Endothelial cell of umbilical vein (primary cell): ENCODE measurements at regions not wholly inside any gene's neighbourhood (a gene's known extent, or its start where the extent isn't known, plus 50 kb on each side); places are given as distances from the start of the nearest gene placed in this dataset.

ENCODE experiments used
- BruUV-seq: library from RNA; stranded (reverse); fragments of 400-500 nt; replicated peaks from 2 replicates; lab custom pipeline; 2021; lab: Mats Ljungman, UMichigan
- CTCF ChIA-PET: fragments of 300-600, 350-600 bp; sonication (Branson Sonifier 250); formaldehyde crosslinking; loops from one replicate; lab custom pipeline; 2021; ENCODE audit warnings: antibody characterized with exemption, inconsistent platforms; lab: Charles Lee
- POLR2A ChIA-PET: fragments of 300-600, 350-600 bp; sonication (Branson Sonifier 250); formaldehyde crosslinking; loops from one replicate; lab custom pipeline; 2021; ENCODE audit warnings: antibody characterized with exemption, inconsistent platforms; lab: Charles Lee
- DNase-seq: peaks from one replicate; pipeline ENCODE4 v3.0.0-alpha.2; 2011; ENCODE audit warnings: low read depth, low spot score
- FAIRE-seq: peaks from 2 replicates; lab custom pipeline; 2011; peaks lifted over from hg19 to GRCh38; lab: Jason Lieb, UNC
- H2AFZ ChIP-seq: 2 replicates; pipeline ENCODE4 v1.6.0; 2012; ENCODE audit warnings: low read depth, low read length, control low read depth, inconsistent platforms
- H3K27ac ChIP-seq: 2 replicates; pipeline ENCODE4 v1.5.1; 2011; ENCODE audit warnings: low read depth, mild to moderate bottlenecking, control low read depth, low read length, moderate library complexity; ENCODE audit not compliant: insufficient read depth
- H3K27me3 ChIP-seq, 2 experiments: 2 replicates each; pipeline versions ENCODE4 v1.6.0 to v1.6.1; 2011; ENCODE audit warnings: low read length in 2 of 2, mixed read lengths in 1 of 2; ENCODE audit not compliant: control insufficient read depth in 2 of 2, insufficient read depth in 2 of 2
- H3K36me3 ChIP-seq, 2 experiments: 2 replicates in 1 of 2; 3 replicates in 1 of 2; pipeline ENCODE4 v1.5.1; 2011; ENCODE audit warnings: low read length in 2 of 2, mild to moderate bottlenecking in 1 of 2, moderate library complexity in 1 of 2; ENCODE audit not compliant: control insufficient read depth in 2 of 2, insufficient read depth in 2 of 2; ENCODE audit errors: extremely low read depth in 1 of 2
- H3K4me1 ChIP-seq: 3 replicates; pipeline ENCODE4 v1.5.1; 2011; ENCODE audit warnings: mild to moderate bottlenecking, low read length; ENCODE audit not compliant: control insufficient read depth, insufficient read depth; ENCODE audit errors: extremely low read depth
- H3K4me2 ChIP-seq: 2 replicates; pipeline ENCODE4 v1.6.1; 2011; ENCODE audit warnings: low read length, control low read depth, mixed read lengths; ENCODE audit not compliant: insufficient read depth
- H3K4me3 ChIP-seq, 3 experiments: fragments of 200-600 bp in 1 of 3; sonication (generic), shearing (Covaris generic) in 1 of 3; replicated peaks in 1 of 3; 2 replicates each; pipeline ENCODE4 v1.5.1; 2011 to 2016; ENCODE audit warnings: control low read depth in 3 of 3, low read length in 3 of 3, mild to moderate bottlenecking in 2 of 3, inconsistent platforms in 1 of 3, low read depth in 1 of 3, moderate library complexity in 1 of 3; ENCODE audit not compliant: insufficient read depth in 1 of 3
- H3K79me2 ChIP-seq: 2 replicates; pipeline ENCODE4 v1.6.0; 2012; ENCODE audit warnings: low read length, inconsistent platforms; ENCODE audit not compliant: control insufficient read depth, insufficient read depth
- H3K9ac ChIP-seq: replicated peaks from 2 replicates; pipeline ENCODE3; 2011; ENCODE audit warnings: low read length, control low read depth; ENCODE audit not compliant: insufficient read depth; ENCODE audit errors: extremely low read depth
- H3K9me1 ChIP-seq: replicated peaks from 3 replicates; pipeline ENCODE4 v1.6.0; 2011; ENCODE audit warnings: mild to moderate bottlenecking, low read length; ENCODE audit not compliant: control insufficient read depth, insufficient read depth; ENCODE audit errors: extremely low read depth
- H3K9me3 ChIP-seq: replicated peaks from 2 replicates; pipeline ENCODE4 v1.5.1; 2012; ENCODE audit warnings: low read length, inconsistent platforms; ENCODE audit not compliant: control insufficient read depth, insufficient read depth
- H4K20me1 ChIP-seq: replicated peaks from 2 replicates; pipeline ENCODE3; 2011; ENCODE audit warnings: mild to moderate bottlenecking, low read length; ENCODE audit not compliant: control insufficient read depth, insufficient read depth; ENCODE audit errors: extremely low read depth
- EZH2 ChIP-seq: IDR thresholded peaks from 2 replicates; pipeline ENCODE4 v1.6.1; 2012; ENCODE audit warnings: borderline replicate concordance, low read depth, mild to moderate bottlenecking, moderate library complexity, low read length, inconsistent platforms; ENCODE audit not compliant: severe bottlenecking
- FOS ChIP-seq: IDR thresholded peaks from 2 replicates; pipeline ENCODE4 v1.6.1; 2011; ENCODE audit warnings: mild to moderate bottlenecking, low read length, moderate library complexity, borderline replicate concordance; ENCODE audit not compliant: insufficient read depth
- GATA2 ChIP-seq: IDR thresholded peaks from 2 replicates; pipeline ENCODE4 v1.7.0; 2011; ENCODE audit warnings: low read depth, mild to moderate bottlenecking, moderate library complexity, mixed read lengths, low read length; ENCODE audit not compliant: insufficient read length, insufficient read depth
- JUN ChIP-seq: IDR thresholded peaks from 2 replicates; pipeline ENCODE4 v1.6.1; 2011; ENCODE audit warnings: borderline replicate concordance, low read depth; ENCODE audit not compliant: insufficient read length, insufficient read depth
- MAX ChIP-seq: IDR thresholded peaks from 2 replicates; pipeline ENCODE4 v1.6.1; 2011; ENCODE audit not compliant: insufficient read depth, insufficient read length
- MYC ChIP-seq: IDR thresholded peaks from one replicate; pipeline ENCODE4 v1.6.1; 2011; ENCODE audit warnings: mild to moderate bottlenecking, low read depth, low read length
- POLR2A ChIP-seq: IDR thresholded peaks from 2 replicates; pipeline ENCODE4 v1.6.1; 2012; ENCODE audit warnings: low read depth, mild to moderate bottlenecking, control low read depth, low read length
- POLR2AphosphoS5 ChIP-seq: IDR thresholded peaks from 2 replicates; pipeline ENCODE4 v1.6.1; 2012; ENCODE audit warnings: low read depth, mild to moderate bottlenecking, control low read depth, low read length, moderate library complexity; ENCODE audit not compliant: insufficient read depth
- dilution Hi-C: fragments of 300-500 bp; cut with MboI; formaldehyde crosslinking; loops from one replicate; pipeline ENCODE4 v1.15.0; 2019; ENCODE audit warnings: low sequenced_read_pairs; ENCODE audit not compliant: extremely low pct_ligation_motif_present
- intact Hi-C: fragments of 100-400 bp; cut with micrococcal nuclease; formaldehyde crosslinking; loops from one replicate; pipeline ENCODE4 v1.10.0; 2022
- TF ChIP-seq, protein P1 (sequence below), 2 donors: IDR thresholded peaks; 1 replicate in 1 of 2; 2 replicates in 1 of 2; pipeline ENCODE4 v1.5.1; 2011; ENCODE audit warnings: low read length in 2 of 2, mild to moderate bottlenecking in 2 of 2, moderate library complexity in 2 of 2, control low read depth in 1 of 2, inconsistent platforms in 1 of 2, low read depth in 1 of 2; ENCODE audit not compliant: insufficient read depth in 1 of 2; ENCODE audit errors: extremely low read depth in 1 of 2

GRCh38 chr7:86372262-86372661, 271.4 kb upstream of the GRM3 start:
- Histone ChIP-seq H3K4me2 (no peak overlapping the region), H3K36me3 (no peaks in the 10 kb centered on the region), H3K4me1 (no peaks in the 10 kb centered on the region), H3K79me2 (no peaks in the 10 kb centered on the region), H3K9me1 (no peaks in the 10 kb centered on the region), H3K9ac (no peak overlapping the region), H3K27ac (no peak overlapping the region), H4K20me1 (no peaks in the 10 kb centered on the region), H3K4me3 (no peak overlapping the region), H3K27me3 (no peaks in the 10 kb centered on the region), H2AFZ (no peak overlapping the region), H3K9me3 (no peaks in the 10 kb centered on the region)
- ChIA-PET CTCF (no interaction called here), POLR2A (no interaction called here)
- BruUV-seq = no TSS peak
- FAIRE-seq = no peak
- TF ChIP-seq POLR2A (no peak), EZH2 (no peak), POLR2AphosphoS5 (no peak), GATA2 (no peak)
- TF ChIP-seq, protein P1, sequence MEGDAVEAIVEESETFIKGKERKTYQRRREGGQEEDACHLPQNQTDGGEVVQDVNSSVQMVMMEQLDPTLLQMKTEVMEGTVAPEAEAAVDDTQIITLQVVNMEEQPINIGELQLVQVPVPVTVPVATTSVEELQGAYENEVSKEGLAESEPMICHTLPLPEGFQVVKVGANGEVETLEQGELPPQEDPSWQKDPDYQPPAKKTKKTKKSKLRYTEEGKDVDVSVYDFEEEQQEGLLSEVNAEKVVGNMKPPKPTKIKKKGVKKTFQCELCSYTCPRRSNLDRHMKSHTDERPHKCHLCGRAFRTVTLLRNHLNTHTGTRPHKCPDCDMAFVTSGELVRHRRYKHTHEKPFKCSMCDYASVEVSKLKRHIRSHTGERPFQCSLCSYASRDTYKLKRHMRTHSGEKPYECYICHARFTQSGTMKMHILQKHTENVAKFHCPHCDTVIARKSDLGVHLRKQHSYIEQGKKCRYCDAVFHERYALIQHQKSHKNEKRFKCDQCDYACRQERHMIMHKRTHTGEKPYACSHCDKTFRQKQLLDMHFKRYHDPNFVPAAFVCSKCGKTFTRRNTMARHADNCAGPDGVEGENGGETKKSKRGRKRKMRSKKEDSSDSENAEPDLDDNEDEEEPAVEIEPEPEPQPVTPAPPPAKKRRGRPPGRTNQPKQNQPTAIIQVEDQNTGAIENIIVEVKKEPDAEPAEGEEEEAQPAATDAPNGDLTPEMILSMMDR (IDR thresholded peaks at IDR 0.05; ENCODE audit: extremely low read depth in 1 of 2, insufficient read depth in 1 of 2, low read depth in 1 of 2, low read length in 2 of 2) = no peak
- intact Hi-C loops (no loop called here), dilution Hi-C loops (no loop called here)
- DNase-seq = no peak

- no TSS peak for BruUV-seq
- no peak overlapping the region for H2AFZ ChIP-seq
- ChIA-PET CTCF (no interaction called here), POLR2A (interaction anchor here (0.7 kb wide), 1 partner anchor 15 kb away, joined by 3 read pairs; no protein-coding TSS in a partner anchor)
- no peak overlapping the region for H3K9ac ChIP-seq
- no peaks in the 10 kb centered on the region for H3K9me1 ChIP-seq
- FAIRE-seq = no peak
- dilution Hi-C loops (no loop called here), intact Hi-C loops (no loop called here)
- H3K4me2 ChIP-seq = no peak overlapping the region
- no peaks in the 10 kb centered on the region for H3K36me3 ChIP-seq
- H3K27me3 ChIP-seq = no peaks in the 10 kb centered on the region
- no peaks in the 10 kb centered on the region for H3K79me2 ChIP-seq
- TF ChIP-seq MYC = no peak
- no peak for TF ChIP-seq FOS
- TF ChIP-seq JUN = no peak
- no peak for TF ChIP-seq POLR2A
- TF ChIP-seq EZH2 = no peak
- no peak for TF ChIP-seq MAX
- TF ChIP-seq POLR2AphosphoS5 = no peak
- TF ChIP-seq, protein P1 (IDR thresholded peaks at IDR 0.05; ENCODE audit: extremely low read depth in 1 of 2, insufficient read depth in 1 of 2, low read depth in 1 of 2, low read length in 2 of 2) = no peak
- TF ChIP-seq GATA2 = no peak
- DNase-seq = no peak
- H4K20me1 ChIP-seq = no peaks in the 10 kb centered on the region
- H3K9me3 ChIP-seq = no peaks in the 10 kb centered on the region
- no peaks in the 10 kb centered on the region for H3K4me1 ChIP-seq
- H3K27ac ChIP-seq = no peak overlapping the region
- no peak overlapping the region for H3K4me3 ChIP-seq
Measured at GRCh38 chr7:86366946-86367345, 276.8 kb upstream of the GRM3 start.
